Activated naive CD4-positive, alpha-beta T cell treated with anti-CD3 and anti-CD28 coated beads, Interleukin-2, amount 50 U/mL, for 16 hours (primary cell): ENCODE measurements at regions not wholly inside any gene's neighbourhood (a gene's known extent, or its start where the extent isn't known, plus 50 kb on each side); places are given as distances from the start of the nearest gene placed in this dataset.

Experiments used
- DNase-seq: peaks from one replicate; pipeline ENCODE4 v3.0.0-alpha.2; 2020

DNA sequence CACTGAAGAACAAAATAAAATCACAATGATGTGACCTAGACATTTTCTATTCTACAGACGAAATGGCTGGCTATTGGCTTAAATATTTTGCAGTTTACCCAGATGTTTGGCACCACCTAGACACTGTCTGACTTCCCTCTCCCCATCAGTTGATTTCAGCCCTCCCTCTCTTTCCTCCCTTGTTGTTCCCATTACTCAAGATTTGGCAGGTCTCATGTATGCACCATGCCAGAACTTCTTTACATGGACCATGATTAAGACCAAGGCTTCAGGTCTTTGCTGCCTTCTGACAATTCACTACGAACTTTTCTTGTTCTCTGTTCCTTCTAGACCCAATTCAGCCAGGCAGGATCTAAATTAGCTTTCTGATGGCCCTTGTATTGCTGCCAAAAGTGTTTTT, 66.6 kb upstream of the GDNF start:
- DNase-seq: no peak

DNA sequence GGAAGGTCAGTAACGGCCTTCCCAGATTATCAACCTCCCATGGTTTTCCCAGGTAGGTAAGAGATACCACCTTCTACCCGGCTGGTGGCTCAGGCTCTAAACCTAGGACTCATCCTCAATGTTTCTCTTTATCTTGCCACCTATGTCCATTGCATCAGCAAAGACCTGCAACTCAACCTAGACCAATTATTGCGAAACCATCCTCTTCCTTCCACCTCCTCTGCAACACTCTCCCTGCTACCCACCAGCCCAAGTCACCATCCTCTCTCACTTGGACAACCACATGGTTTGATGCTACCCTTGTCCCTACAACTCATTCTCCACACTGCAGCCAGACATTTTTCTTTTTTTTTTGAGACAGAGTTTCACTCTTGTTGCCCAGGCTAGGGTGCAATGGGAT, 65.4 kb upstream of the GDNF start:
- DNase-seq: no peak

DNA sequence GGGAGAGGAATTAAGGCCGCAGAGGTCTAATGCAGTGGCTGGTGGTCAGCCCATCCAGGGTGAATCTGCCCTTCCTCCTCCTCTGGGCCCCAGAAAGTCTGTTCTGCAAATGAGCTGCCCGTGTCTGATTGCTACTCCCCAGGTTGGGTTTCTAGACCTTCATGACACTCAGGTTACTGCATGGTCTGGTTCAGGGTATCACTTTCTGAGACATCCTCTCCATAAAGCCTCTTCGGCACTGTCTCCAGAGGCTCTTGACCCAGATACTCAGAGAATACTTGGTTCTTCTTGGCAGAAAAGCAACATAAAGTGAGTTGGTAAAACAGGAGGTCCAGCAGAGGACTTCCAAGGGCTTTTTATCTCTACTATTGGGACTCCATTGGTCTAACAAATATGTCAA, 62.5 kb upstream of the GDNF start:
- no peak for DNase-seq

DNA sequence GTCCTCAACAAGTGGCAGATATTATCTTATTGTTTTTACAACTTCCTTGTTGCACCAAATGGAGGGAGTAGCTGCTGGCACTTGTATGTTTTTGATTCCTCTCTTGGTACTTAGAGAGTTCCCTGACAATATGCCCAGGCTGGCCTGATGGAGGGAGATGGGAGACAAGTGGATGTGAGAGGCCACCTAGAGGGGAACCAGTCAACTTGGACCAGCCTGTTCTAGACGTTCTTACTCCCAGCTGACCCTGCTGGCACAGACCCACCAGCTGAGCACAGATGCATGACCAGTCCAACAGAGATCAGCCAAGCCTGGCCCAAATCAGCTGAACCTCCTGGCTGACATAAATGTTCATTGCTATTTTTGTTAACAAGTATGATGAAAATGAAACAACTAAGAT, 60.9 kb upstream of the GDNF start:
- no peak for DNase-seq

DNA sequence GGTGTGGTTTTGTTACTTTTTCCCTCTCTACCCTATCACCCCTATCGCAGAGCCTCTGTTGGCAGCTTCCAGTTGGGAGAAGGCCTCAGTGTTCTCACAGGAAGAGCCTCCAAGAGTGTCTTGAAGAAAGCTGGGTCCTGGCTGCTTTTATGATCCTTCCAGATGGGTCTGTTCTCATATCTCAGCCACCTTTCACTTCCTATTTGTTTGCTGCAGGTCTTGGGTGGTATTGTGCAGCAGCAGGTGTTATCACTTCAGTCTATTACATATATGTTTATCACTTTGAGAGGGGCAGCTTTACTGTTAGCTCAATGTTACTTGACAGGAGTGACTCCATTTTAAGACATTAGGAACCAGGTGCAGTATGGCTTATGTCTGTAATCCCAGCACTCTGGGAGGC, 59.2 kb upstream of the GDNF start:
- DNase-seq: no peak

DNA sequence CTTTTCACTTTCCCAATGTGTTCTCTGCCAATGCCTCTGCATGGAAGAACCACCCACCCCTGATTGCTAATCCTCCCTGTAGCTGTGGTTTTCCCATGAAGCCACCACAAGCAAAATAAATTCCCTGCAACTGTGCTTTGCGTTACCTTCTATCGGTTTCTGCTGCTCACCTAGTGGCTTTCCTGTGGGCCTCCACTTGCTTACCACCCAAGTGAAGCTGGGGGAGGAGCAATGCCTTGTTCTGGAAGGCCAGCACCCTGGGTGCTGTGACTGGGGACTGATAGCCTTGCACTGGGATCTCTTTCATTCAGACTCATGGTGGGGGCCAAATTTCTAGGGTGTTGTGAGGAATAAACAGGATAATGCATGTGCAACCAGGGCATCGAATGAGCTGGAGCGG, 56.3 kb upstream of the GDNF start:
- no peak for DNase-seq

DNA sequence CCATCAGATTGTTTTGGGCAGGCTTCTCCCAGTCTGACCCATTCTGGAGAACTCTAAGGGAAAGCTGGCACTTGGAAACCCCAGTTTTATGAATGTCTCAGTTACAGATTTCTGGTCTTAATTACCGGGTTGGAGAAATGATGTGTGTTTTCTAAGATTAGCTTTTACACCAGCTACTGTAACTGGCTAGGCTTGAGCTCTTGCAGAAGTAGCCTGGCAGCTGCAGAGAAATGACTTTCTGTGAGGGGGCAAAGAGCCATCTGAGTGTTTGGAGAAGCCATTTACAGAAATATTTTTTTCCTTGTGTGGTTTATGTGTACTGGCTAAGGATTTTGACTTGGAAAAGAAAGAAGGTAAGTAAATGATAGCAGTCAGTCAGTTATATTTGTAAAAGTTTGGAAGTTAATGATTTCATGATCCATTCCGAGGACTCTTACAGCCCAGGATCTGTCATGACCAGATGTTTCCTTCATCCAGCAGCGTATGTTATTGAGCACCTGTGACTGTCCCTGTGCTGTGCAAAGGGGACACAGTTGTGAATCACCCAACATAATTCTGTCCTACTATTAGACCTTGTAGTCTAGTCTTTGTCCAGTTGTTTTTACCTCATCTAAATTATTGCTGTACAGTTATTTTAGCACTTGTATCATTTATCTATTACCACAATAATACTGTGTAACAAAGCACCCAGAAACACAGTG, 53.7 kb upstream of the GDNF start:
- DNase-seq: no peak

DNA sequence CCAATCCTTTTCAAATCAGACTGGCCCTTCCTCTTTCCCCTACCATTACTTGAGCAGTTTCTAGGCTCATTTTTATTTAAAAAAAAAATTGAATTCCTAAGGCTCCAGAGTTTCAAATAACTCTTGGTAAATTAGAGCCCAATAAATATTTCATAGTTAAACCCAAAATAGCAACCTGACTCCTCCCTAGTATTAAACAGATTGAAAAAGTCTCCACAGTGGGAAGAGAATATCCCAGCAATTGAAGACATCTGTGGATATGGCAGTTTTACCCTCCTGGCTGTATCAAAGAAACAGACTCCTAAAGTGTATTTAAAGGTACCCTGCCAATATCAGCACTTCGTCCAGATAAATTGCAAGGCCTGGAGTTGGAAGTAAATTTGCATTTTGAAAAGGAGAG, 52.7 kb upstream of the GDNF start:
- no peak for DNase-seq

DNA sequence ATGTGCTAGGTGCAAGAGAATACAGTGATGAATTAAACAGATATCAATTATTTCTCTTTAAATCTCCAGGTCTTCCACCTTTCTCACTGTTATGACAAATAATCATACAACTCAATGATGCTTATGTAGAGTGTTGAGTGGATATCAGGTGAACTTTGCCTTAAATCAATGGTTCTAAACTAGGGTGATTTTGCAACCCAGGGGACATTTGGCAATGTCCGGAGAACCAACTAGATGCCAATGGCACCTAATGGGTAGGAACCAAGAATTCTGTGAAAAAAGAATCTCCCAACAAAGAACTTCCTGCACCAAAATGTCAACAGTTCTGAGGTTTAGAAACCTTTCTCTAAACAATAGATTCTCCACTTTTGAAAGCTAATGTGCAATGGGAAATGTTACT, 52.0 kb upstream of the GDNF start:
- no peak for DNase-seq

DNA sequence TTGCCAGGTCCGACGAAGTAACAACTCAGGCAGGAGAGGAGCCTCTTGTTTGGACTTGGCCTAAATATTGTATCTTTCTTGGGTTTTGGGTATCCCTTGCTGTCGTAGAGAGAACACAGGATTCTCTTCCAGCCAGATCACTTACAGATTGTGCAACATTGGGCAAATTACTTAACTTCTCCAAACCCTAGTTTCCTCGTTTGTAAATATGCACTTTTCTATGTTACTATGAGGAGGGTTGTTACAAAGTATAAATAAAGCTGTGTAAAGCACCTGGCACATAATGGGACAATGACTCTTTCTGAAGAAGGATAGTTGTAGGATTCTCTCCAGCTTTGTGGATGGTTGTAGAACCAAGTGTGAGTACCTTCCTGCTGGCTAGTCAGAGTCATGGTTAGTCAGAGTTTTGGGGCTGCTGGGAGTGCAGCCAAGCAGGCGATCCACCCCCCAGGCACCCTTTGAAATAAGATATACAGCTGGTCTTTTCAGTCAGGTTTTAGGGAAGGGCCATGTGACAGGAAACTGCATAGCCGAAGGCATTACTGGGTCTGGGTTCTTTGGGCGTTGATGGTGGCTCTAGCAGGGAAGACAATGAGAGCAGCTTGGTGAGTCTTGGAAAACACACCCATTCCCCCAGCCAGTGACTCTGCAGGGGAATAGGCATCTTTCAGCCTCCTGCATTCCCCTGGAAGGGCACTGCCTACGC, 49.9 kb upstream of the GDNF start:
- DNase-seq: no peak
